ENCODE measurements at regions not wholly inside any gene's neighbourhood (a gene's known extent, or its start where the extent isn't known, plus 50 kb on each side); places are given as distances from the start of the nearest gene placed in this dataset.

GRCh38 chr2:220882507-220882906 lies 689.6 kb downstream of the EPHA4 start:
- no peak for TF ChIP-seq POLR2A (IDR thresholded peaks at IDR 0.05)
- no peak for TF ChIP-seq POLR2AphosphoS5 (IDR thresholded peaks at IDR 0.05)
- TF ChIP-seq CTCF (IDR thresholded peaks at IDR 0.05): no peak
- H3K4me3 ChIP-seq: no peak overlapping the region
- intact Hi-C loops (cut with DNase I; ENCODE audit: low total_unique reads): no loop called here
- no peak for DNase-seq (ENCODE audit: low spot score in 2 of 2)
- no peaks in the 10 kb centered on the region for H3K9me3 ChIP-seq
- no peaks in the 10 kb centered on the region for H3K27me3 ChIP-seq
- no peaks in the 10 kb centered on the region for H3K4me1 ChIP-seq
- H3K27ac ChIP-seq: no peak overlapping the region
- no peaks in the 10 kb centered on the region for H3K36me3 ChIP-seq

GRCh38 chr2:220885593-220885992 lies 686.5 kb downstream of the EPHA4 start:
- Histone ChIP-seq H3K27me3 (no peaks in the 10 kb centered on the region), H3K9me3 (no peaks in the 10 kb centered on the region), H3K4me3 (no peak overlapping the region), H3K36me3 (no peaks in the 10 kb centered on the region), H3K4me1 (no peaks in the 10 kb centered on the region), H3K27ac (no peak overlapping the region)
- TF ChIP-seq POLR2A (IDR thresholded peaks at IDR 0.05) (no peak), CTCF (IDR thresholded peaks at IDR 0.05) (no peak), POLR2AphosphoS5 (IDR thresholded peaks at IDR 0.05) (no peak)
- intact Hi-C loops (cut with DNase I; ENCODE audit: low total_unique reads): no loop called here
- DNase-seq (ENCODE audit: low spot score in 2 of 2): no peak

- H3K27ac ChIP-seq: no peak overlapping the region
- DNase-seq (ENCODE audit: low spot score in 2 of 2): no peak
- H3K4me3 ChIP-seq: no peak overlapping the region
- no peaks in the 10 kb centered on the region for H3K36me3 ChIP-seq
- intact Hi-C loops (cut with DNase I; ENCODE audit: low total_unique reads): no loop called here
- H3K4me1 ChIP-seq: no peaks in the 10 kb centered on the region
- H3K9me3 ChIP-seq: no peaks in the 10 kb centered on the region
- no peak for TF ChIP-seq POLR2A (IDR thresholded peaks at IDR 0.05)
- H3K27me3 ChIP-seq: no peaks in the 10 kb centered on the region
Measured at GRCh38 chr2:220887271-220887870, 684.7 kb downstream of the EPHA4 start.

GRCh38 chr2:220887876-220888275 lies 684.2 kb downstream of the EPHA4 start:
- H3K36me3 ChIP-seq: no peaks in the 10 kb centered on the region
- H3K4me3 ChIP-seq: no peak overlapping the region
- TF ChIP-seq POLR2AphosphoS5 (IDR thresholded peaks at IDR 0.05) (no peak), CTCF (IDR thresholded peaks at IDR 0.05) (no peak), POLR2A (IDR thresholded peaks at IDR 0.05) (no peak)
- H3K27ac ChIP-seq: no peak overlapping the region
- no peaks in the 10 kb centered on the region for H3K9me3 ChIP-seq
- intact Hi-C loops (cut with DNase I; ENCODE audit: low total_unique reads): no loop called here
- no peaks in the 10 kb centered on the region for H3K27me3 ChIP-seq
- DNase-seq (ENCODE audit: low spot score in 2 of 2): no peak
- H3K4me1 ChIP-seq: no peaks in the 10 kb centered on the region

GRCh38 chr2:220890931-220891330 lies 681.2 kb downstream of the EPHA4 start:
- no peak for DNase-seq (ENCODE audit: low spot score in 2 of 2)
- Histone ChIP-seq H3K27ac (no peak overlapping the region), H3K4me1 (no peaks in the 10 kb centered on the region), H3K4me3 (no peak overlapping the region), H3K36me3 (no peaks in the 10 kb centered on the region), H3K27me3 (no peaks in the 10 kb centered on the region), H3K9me3 (no peaks in the 10 kb centered on the region)
- no peak for TF ChIP-seq CTCF (IDR thresholded peaks at IDR 0.05)
- intact Hi-C loops (cut with DNase I; ENCODE audit: low total_unique reads): no loop called here

GRCh38 chr2:220891405-220891804 lies 680.7 kb downstream of the EPHA4 start:
- no peak overlapping the region for H3K27ac ChIP-seq
- DNase-seq (ENCODE audit: low spot score in 2 of 2): no peak
- no peaks in the 10 kb centered on the region for H3K4me1 ChIP-seq
- no peaks in the 10 kb centered on the region for H3K36me3 ChIP-seq
- no peaks in the 10 kb centered on the region for H3K9me3 ChIP-seq
- TF ChIP-seq POLR2AphosphoS5 (IDR thresholded peaks at IDR 0.05) (no peak), POLR2A (IDR thresholded peaks at IDR 0.05) (no peak), CTCF (IDR thresholded peaks at IDR 0.05) (no peak)
- H3K4me3 ChIP-seq: no peak overlapping the region
- H3K27me3 ChIP-seq: no peaks in the 10 kb centered on the region
- intact Hi-C loops (cut with DNase I; ENCODE audit: low total_unique reads): no loop called here

Measured in breast epithelium (tissue), 4 donors.